Gastroesophageal sphincter (tissue), 3 donors: ENCODE measurements at regions not wholly inside any gene's neighbourhood (a gene's known extent, or its start where the extent isn't known, plus 50 kb on each side); places are given as distances from the start of the nearest gene placed in this dataset.

Experiments used
- EP300 ChIP-seq: sonication (generic); formaldehyde crosslinking; IDR thresholded peaks from one replicate; pipeline ENCODE4 v1.6.1; 2017; ENCODE audit warnings: antibody characterized with exemption, mild to moderate bottlenecking
- POLR2A ChIP-seq, 2 donors: fragments of 450-650 bp; IDR thresholded peaks; one replicate each; pipeline ENCODE4 v1.6.1; 2017; ENCODE audit warnings: antibody characterized with exemption in 2 of 2, mild to moderate bottlenecking in 2 of 2, moderate library complexity in 1 of 2
- POLR2AphosphoS5 ChIP-seq: sonication (generic); formaldehyde crosslinking; IDR thresholded peaks from one replicate; pipeline ENCODE4 v1.6.1; 2017; ENCODE audit warnings: antibody characterized with exemption
- TF ChIP-seq, protein P1 (sequence below), 4 experiments: fragments of 200-600 bp in 2 of 4; fragments of 450-650 bp in 2 of 4; sonication (generic) in 1 of 4; IDR thresholded peaks; one replicate each; pipeline ENCODE4 v1.5.1; 2017 to 2019; ENCODE audit warnings: antibody characterized with exemption in 4 of 4, mild to moderate bottlenecking in 2 of 4, moderate library complexity in 2 of 4

DNA sequence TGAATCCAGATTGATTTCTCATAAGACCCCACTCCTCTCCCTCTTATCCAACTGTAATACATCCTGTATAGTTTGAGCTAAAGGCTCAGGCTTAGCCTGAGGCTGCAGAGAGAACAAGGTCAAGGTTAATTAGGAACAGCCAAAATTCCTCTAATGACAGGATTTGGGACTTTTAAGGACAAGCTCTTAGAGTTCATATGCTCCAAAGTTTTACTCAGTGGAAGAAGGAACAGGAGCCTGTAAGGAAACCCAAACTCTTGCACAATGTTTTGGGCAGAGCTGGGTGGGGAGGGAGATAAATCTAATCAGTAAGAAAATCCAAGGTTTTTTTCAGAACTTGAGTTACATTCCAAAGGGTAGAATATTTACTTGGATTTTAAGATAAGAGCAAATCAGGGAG is 238.8 kb downstream of the QDPR start:
- TF ChIP-seq EP300 (no peak), POLR2A (IDR thresholded peaks at IDR 0.05) (no peak), POLR2AphosphoS5 (no peak)
- TF ChIP-seq, protein P1, sequence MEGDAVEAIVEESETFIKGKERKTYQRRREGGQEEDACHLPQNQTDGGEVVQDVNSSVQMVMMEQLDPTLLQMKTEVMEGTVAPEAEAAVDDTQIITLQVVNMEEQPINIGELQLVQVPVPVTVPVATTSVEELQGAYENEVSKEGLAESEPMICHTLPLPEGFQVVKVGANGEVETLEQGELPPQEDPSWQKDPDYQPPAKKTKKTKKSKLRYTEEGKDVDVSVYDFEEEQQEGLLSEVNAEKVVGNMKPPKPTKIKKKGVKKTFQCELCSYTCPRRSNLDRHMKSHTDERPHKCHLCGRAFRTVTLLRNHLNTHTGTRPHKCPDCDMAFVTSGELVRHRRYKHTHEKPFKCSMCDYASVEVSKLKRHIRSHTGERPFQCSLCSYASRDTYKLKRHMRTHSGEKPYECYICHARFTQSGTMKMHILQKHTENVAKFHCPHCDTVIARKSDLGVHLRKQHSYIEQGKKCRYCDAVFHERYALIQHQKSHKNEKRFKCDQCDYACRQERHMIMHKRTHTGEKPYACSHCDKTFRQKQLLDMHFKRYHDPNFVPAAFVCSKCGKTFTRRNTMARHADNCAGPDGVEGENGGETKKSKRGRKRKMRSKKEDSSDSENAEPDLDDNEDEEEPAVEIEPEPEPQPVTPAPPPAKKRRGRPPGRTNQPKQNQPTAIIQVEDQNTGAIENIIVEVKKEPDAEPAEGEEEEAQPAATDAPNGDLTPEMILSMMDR (IDR thresholded peaks at IDR 0.05), result no peak
